ENCODE measurements at regions not wholly inside any gene's neighbourhood (a gene's known extent, or its start where the extent isn't known, plus 50 kb on each side); places are given as distances from the start of the nearest gene placed in this dataset.

- TF ChIP-seq ZC3H10 (CRISPR knock-in tag; IDR thresholded peaks at IDR 0.05) (no peak), CSRNP3 (CRISPR knock-in tag; IDR thresholded peaks at IDR 0.05) (no peak), RARB (CRISPR knock-in tag; IDR thresholded peaks at IDR 0.05) (no peak), CSDC2 (CRISPR knock-in tag; IDR thresholded peaks at IDR 0.05) (no peak), TSHZ2 (CRISPR knock-in tag; IDR thresholded peaks at IDR 0.05) (no peak), ISL1 (CRISPR knock-in tag; IDR thresholded peaks at IDR 0.05) (no peak), OSR1 (CRISPR knock-in tag; IDR thresholded peaks at IDR 0.05) (no peak)
- ATAC-seq = no peak
These were observed 1485.4 kb downstream of the TBC1D22A start for GRCh38 chr22:48247829-48248228.

- no peak for ATAC-seq
These were observed 1482.7 kb downstream of the TBC1D22A start for GRCh38 chr22:48245196-48245485.

More at GRCh38 chr22:48245196-48245485, 1482.7 kb downstream of the TBC1D22A start:
- TF ChIP-seq TCF4 (CRISPR knock-in tag; IDR thresholded peaks at IDR 0.05; ENCODE audit: borderline replicate concordance) = no peak
- no peak for TF ChIP-seq TOX (CRISPR knock-in tag; IDR thresholded peaks at IDR 0.05; ENCODE audit: borderline replicate concordance)
- TF ChIP-seq OSR1 (CRISPR knock-in tag; IDR thresholded peaks at IDR 0.05) = no peak
- TF ChIP-seq RARB (CRISPR knock-in tag; IDR thresholded peaks at IDR 0.05) = no peak
- TF ChIP-seq CSRNP3 (CRISPR knock-in tag; IDR thresholded peaks at IDR 0.05) = no peak
- no peak for TF ChIP-seq ISL1 (CRISPR knock-in tag; IDR thresholded peaks at IDR 0.05)
- TF ChIP-seq ARNTL (CRISPR knock-in tag; IDR thresholded peaks at IDR 0.05; ENCODE audit: borderline replicate concordance, low read depth) = no peak
- no peak for TF ChIP-seq ESRRG (CRISPR knock-in tag; IDR thresholded peaks at IDR 0.05)
- no peak for TF ChIP-seq ZC3H10 (CRISPR knock-in tag; IDR thresholded peaks at IDR 0.05)
- no peak for TF ChIP-seq ZNF8 (CRISPR knock-in tag; IDR thresholded peaks at IDR 0.05)
- TF ChIP-seq SNAI2 (CRISPR knock-in tag; IDR thresholded peaks at IDR 0.05) = no peak
- TF ChIP-seq CSDC2 (CRISPR knock-in tag; IDR thresholded peaks at IDR 0.05) = no peak
- no peak for TF ChIP-seq CREB5 (CRISPR knock-in tag; IDR thresholded peaks at IDR 0.05; ENCODE audit: low read depth)
- no peak for TF ChIP-seq TSHZ2 (CRISPR knock-in tag; IDR thresholded peaks at IDR 0.05)
- no peak for TF ChIP-seq BACH2 (CRISPR knock-in tag; IDR thresholded peaks at IDR 0.05; ENCODE audit: borderline replicate concordance)

All from SK-N-SH treated with all-trans-retinoic acid at 6 μM for 48 hours (cell line).